ENCODE measurements at regions not wholly inside any gene's neighbourhood (a gene's known extent, or its start where the extent isn't known, plus 50 kb on each side); places are given as distances from the start of the nearest gene placed in this dataset.

- no peak for DNase-seq
Measured at GRCh38 chr9:82161876-82162275, 173.3 kb downstream of the SPATA31D1 start.

GRCh38 chr9:82164159-82164558 lies 175.6 kb downstream of the SPATA31D1 start:
- DNase-seq, result no peak

GRCh38 chr9:82167296-82167695 lies 178.7 kb downstream of the SPATA31D1 start:
- DNase-seq, result no peak

DNA sequence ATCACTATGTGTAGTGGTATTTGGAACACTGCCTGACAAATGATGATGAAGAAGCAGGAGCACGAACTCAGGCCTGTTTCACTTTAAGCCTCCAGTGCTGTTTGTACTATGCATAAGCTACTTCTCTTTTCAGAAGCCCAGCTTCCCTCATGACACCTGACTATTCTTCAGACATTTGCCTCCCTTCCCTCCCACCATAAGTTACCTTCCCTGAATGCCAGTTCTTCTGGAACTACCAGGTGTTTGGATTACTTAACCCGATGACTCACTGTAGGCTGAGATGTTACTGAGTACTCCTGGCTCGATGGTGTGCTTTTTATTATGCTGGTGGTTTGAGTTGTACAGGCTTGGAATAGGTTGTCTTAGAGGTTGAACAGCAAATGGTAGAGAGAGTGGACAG lies 180.0 kb downstream of the SPATA31D1 start:
- DNase-seq, result no peak

DNA sequence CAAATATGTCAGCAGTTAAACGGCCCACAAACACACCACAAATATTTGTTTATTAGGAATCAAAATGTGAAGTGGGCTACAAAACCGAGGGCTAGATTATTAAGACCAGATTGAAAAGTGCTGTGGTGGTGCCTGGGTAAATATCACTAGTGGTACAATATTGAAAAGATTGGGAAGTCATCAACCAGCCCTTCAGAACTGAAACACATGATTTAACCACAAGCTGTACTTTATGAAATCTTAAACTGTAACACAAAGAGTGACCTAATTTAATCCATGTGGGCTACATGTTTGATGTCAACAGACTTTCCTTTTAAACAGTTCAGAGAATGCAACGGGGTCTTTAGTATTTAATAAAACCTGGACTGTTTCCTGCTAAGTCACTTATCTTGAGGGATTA lies 182.3 kb downstream of the SPATA31D1 start:
- DNase-seq, result no peak

DNA sequence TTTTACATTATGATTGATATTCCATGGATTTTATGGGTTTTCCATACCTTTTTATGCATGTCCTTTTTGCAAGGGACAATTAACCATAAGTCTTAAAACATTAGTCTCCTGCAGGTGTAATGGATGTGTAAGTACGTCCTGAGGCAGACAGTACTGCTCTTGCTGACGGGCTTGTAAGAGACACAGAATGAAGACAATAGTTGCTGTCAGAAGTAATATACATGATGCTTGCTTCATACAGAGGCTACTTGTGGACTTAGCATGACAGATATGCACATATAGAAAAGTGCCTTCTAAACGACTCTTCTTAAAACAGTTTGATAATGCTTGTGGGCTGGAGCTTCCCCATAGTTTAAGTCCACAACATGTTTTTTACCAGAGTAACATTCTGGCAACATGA lies 182.7 kb downstream of the SPATA31D1 start:
- DNase-seq, result no peak

- no peak for DNase-seq
Measured at GRCh38 chr9:82180711-82181110, 192.1 kb downstream of the SPATA31D1 start.

DNA sequence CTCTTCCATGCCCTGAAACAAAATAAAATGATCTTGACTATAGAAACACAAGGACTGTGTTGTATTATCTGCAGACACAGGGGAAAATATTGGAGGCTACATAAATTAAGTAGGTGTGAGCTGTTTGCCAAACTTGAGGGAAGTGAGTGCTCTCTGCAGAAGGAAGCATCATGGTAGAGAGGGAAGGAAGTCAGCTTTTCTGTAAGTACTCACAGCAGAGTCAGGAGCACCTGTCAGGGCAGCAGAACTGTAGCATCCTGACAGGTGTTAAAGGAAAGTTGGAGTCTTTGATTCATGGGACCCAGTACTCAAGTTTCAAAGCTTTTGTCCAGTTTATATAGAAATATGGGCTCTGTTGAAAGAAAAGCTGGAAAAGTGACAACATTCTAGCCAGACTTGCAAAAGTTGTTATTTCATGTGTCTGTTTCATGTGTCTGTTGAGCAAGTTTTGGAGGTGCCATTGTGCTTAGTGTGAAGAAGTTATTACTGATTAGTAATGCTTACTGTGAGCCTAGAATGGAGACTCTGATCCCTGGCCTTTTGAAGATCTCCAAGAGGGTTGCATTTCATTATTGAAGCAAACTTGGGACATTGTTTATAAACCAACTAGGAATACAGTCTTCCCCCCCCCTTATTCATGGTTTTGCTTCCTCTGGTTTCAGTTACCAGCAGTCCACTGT lies 194.7 kb downstream of the SPATA31D1 start:
- DNase-seq, result no peak

GRCh38 chr9:82184524-82184923 lies 196.0 kb downstream of the SPATA31D1 start:
- DNase-seq, result no peak

- DNase-seq, result no peak
Measured at GRCh38 chr9:82188817-82189216, 200.2 kb downstream of the SPATA31D1 start.

DNA sequence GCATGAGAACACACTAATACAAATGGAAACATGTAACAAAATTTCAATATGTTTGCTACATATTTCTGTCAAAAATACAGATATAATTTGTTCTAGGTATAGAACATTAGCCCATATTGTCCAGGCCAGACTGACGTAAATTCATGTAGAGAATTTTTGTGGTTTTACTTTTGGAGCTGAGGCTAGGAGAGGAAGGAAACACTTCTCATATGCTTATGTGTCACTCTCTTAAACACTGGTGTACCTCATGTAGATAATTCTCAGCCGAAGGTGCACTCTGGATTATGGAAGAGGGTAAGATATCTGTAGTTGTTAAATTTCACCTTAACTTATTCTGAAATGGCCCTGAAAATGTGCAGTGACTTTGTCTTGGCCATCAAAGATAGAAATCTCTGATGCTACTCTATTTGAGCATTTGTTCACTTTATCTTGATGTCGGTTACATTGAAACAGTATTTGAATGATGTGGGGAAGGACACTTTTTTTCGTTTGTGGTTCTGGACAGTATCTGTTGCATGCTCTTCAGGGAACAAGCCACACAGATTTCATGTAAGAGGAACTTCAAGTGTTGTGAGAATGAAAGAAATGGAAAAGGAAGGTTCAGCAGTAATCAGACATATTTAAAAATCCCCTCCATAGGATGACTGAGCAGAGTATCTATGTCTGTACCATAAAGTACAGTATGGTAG lies 202.7 kb downstream of the SPATA31D1 start:
- no peak for DNase-seq

DNA sequence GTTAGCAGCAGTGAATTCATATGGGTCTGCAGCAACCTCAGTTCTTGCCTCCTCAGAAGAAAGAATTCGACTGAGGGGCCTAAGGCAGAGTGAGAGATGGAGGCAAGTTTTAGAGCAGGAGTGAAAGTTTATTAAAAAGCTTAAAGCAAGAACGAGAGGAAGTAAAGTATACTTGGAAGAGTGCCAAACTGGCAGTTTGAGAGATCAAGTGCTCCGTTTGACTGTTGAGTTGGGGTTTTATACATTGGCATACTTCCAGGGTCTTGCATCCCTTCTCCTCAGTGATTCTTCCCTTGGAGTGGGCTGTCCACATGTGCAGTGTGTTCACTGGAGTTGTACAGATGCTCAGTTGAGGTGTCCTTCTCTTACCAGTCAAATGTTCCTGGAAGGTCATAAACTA lies 203.6 kb downstream of the SPATA31D1 start:
- DNase-seq, result no peak

DNA sequence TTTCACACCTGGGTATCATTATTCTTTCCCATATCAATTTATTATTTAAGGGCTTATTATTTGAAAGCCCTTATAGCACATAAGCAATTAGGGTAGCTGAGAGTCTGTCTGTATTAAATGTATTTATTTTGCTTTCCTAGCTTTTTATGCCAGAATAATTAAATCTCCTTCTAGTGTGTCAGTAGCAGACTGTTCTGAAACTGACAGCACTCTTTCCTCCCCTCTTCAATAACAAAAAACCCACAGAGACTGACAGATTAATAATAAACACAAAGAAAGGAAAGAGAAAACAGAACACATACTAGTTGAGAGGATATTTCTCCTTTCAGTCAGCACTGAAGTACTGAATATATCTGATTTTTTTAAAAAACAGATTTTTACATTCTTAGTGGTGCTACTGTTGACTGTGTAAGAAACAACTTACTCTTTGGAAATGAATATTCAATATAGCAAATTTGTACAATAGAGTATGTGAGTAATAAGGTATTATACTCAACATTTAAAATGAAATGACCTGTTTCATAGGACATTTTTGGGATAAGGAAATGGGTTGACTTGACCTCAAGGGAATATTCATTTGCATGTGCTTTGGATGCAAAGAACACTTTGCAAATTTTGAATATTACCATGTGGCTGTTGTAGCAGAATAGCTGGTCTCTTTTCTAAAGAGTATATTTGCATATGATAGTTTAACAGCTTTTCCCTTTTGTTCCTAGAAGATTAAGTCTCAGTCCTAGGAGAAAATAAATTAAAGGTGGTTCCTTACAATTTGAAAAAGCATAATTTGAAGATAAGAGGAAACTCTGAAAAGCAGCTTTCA lies 208.3 kb downstream of the SPATA31D1 start:
- no peak for DNase-seq

- no peak for DNase-seq
Measured at GRCh38 chr9:82201196-82201595, 212.6 kb downstream of the SPATA31D1 start.

DNA sequence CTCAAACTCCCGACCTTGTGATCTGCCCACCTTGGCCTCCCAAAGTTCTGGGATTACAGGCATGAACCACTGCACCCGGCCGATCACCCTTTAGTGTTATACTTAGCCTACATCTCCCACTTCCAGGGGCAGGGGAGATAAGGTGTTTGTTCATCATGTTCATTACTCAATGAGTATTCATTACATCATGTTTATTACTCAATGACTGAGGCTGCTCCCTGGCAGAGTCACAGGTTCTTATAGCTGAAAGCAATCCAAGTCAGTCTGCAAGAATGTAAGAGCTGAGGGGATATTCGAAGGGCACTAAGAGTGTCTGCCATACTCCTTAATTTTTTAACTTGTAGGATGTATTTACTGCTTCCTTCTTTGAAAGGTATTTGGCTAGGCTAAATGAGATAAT lies 214.2 kb downstream of the SPATA31D1 start:
- no peak for DNase-seq

DNA sequence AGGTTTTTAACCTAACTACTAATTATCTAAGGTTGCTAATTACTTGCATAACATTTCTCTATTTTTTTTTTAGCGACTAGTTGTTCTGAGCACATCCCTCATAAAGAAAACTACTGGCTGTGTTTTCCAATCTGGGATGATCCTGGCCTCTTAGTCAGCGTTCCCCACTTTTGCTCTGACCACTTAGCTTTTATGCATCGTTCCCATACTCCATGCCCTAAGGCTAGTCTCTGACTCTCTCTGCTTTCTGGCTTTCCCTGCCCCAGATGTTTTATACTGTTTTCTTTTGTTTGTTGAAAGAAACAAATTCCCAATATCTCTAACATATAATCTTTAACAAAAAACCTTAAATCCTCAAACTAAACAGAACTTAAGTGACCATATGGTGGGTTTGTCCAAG lies 217.9 kb downstream of the SPATA31D1 start:
- no peak for DNase-seq

DNA sequence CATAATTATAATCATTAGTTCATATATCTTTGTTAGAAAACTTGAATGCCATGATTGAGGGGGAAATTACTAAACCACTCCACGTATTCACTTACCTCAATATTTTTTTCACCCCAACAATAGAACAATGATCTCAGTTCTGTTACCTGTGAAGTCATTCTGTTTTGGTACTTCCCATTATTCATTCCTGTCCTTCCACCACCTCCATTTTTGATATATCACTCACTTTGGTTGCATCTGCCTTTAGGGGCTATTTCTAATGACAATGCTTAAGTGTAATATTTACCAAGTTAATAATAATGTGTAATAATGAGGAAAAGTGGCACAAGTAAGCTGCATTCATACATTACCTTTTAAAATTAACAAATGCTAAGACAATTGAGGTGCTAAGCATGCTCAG lies 218.4 kb downstream of the SPATA31D1 start:
- no peak for DNase-seq

DNA sequence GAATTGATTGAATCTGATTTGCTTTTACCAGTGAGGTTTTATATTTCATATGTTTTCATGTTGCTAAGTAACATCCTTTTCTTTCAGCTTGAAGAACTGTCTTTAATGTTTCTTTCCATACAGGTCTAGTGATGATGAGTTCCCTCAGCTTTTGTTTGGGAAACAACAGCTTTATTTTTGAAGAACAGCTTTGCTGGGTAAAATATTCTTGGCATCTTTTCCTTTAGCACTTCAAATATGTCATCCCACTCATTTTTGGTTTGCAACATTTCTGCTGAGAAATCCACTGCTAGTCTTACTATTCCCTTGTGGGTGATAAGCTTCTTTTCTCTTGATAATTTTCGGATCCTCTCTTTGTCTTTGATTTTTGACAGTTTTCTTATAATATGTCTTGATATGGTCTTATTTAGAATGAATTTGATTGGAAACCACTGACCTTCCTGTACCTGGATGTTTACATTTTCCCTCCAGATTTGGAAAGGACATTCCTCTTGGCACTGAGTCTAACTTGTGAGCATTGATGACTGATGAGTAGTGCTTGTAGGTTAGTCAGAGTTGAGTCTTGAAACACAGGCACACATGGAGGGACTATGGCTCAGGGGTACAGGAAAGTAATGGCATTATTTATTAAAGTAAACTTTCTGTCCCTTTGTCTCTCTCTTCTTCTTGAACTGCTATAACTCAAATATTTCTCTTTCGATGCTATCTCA lies 220.3 kb downstream of the SPATA31D1 start:
- no peak for DNase-seq

DNA sequence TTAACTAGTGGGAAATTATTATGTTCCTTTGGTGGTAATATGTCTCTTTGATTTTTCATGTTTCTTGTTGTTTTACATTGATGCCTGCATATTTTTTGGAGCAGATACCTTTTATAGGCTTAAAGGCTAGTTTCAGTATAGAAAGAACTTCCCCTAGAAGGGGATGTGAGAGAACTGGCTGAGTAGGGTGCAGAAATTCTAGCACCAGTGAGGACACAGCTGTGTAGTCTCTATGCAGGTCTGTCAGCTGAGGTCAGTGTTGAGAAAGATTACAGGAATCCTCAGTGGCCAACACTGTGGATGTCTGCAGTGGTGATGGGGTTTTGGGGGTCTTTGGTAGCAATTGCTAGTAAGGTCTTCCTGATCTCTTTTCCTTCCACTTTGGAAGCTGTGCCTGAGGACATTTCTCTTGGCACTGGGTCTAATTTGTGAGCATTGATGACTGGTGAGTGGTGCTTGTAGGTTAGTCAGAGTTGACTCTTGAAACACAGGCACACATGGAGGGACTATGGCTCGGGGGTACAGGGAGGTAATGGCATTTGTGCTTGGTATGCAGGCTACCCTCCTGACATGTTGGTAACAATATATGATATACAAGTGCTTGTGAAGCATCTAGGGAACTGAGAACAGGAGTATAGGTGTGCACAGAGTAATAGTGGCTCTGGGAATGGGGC lies 221.4 kb downstream of the SPATA31D1 start:
- DNase-seq, result no peak

DNA sequence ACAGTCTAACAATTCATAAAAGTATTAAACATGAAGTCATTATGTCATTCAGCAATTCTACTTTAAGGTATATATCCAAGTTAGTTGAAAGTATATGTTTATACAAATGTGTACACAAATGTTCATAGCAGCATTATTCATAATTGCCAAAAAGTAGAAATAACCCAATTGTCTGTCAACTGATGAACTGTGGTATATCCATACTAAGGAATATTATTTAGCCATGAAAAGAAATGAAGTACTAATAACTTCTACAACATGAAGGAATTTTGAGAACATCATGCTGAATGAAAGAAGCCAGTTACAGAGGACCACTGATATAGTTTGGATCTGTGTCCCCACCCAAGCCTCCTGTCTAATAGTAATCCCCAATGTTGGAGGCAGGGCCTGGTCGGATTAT lies 224.3 kb downstream of the SPATA31D1 start:
- DNase-seq, result no peak

GRCh38 chr9:82216435-82216834 lies 227.9 kb downstream of the SPATA31D1 start:
- DNase-seq, result no peak

DNA sequence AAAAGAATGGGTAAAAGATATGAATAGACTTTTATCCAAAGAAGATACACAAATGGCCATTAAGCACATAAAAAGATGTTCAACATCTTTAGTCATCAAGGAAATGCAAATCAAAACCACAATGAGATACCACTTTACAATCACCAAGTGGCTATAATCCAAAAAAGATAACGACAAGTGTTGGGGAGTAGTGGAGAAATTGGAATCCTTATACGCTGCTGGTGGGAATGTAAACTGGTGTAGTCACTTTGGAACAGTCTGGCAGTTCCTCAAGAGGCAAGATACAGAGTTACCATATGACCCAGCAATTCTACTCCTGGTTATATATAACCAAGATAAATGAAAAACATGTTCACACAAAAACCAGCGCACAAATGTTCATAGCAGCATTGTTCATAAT lies 234.9 kb downstream of the SPATA31D1 start:
- no peak for DNase-seq

- no peak for DNase-seq
Measured at GRCh38 chr9:82231411-82231810, 242.8 kb downstream of the SPATA31D1 start.
